ENCODE measurements at regions not wholly inside any gene's neighbourhood (a gene's known extent, or its start where the extent isn't known, plus 50 kb on each side); places are given as distances from the start of the nearest gene placed in this dataset.

DNA sequence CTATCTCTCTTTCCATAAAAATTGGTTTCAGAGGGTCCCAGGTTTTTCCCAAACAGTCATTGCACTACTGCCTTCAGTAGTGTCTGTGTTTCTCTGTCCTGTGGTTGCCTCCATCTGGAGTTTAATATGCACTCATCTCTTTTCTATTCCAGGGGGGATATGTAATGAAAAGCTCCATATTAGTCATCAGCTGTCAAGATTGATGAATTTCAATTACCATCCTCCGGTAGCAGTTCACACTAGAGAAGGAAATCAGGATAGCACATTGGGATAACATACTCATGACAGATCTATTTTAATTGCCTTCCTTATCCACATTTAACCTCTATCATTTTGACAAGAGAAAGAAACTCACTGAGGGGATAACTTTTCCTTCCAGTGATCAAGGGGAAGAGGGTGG is 589.0 kb upstream of the SEL1L start:
- no peak overlapping the region for H3K9ac ChIP-seq (replicated peaks; ENCODE audit: extremely low read depth, insufficient read depth, low read length)
- H3K4me1 ChIP-seq (ENCODE audit: control insufficient read depth, extremely low read depth, insufficient read depth, low read length): no peaks in the 10 kb centered on the region
- H3K4me3 ChIP-seq (replicated peaks in 1 of 3; ENCODE audit: insufficient read depth in 1 of 3, low read depth in 1 of 3, low read length in 3 of 3): no peak overlapping the region
- H3K27me3 ChIP-seq (ENCODE audit: control insufficient read depth in 2 of 2, insufficient read depth in 2 of 2, low read length in 2 of 2): no peaks in the 10 kb centered on the region
- H3K9me1 ChIP-seq (replicated peaks; ENCODE audit: control insufficient read depth, extremely low read depth, insufficient read depth, low read length): no peaks in the 10 kb centered on the region
- no peak for DNase-seq (ENCODE audit: low read depth, low spot score)
- FAIRE-seq: no peak
- ChIA-PET POLR2A (no interaction called here), CTCF (no interaction called here)
- no peaks in the 10 kb centered on the region for H3K79me2 ChIP-seq (ENCODE audit: control insufficient read depth, insufficient read depth, low read length)
- no peaks in the 10 kb centered on the region for H3K36me3 ChIP-seq (ENCODE audit: control insufficient read depth in 2 of 2, extremely low read depth in 1 of 2, insufficient read depth in 2 of 2, low read length in 2 of 2)
- no peak overlapping the region for H3K4me2 ChIP-seq (ENCODE audit: insufficient read depth, low read length)
- dilution Hi-C loops (cut with MboI; ENCODE audit: extremely low pct_ligation_motif_present, low sequenced_read_pairs): no loop called here
- H2AFZ ChIP-seq (ENCODE audit: low read depth, low read length): no peak overlapping the region
- H3K9me3 ChIP-seq (replicated peaks; ENCODE audit: control insufficient read depth, insufficient read depth, low read length): peaks cover 2% of the 10 kb centered on the region
- H4K20me1 ChIP-seq (replicated peaks; ENCODE audit: control insufficient read depth, extremely low read depth, insufficient read depth, low read length): no peaks in the 10 kb centered on the region
- H3K27ac ChIP-seq (ENCODE audit: insufficient read depth, low read depth, low read length): no peak overlapping the region
- no TSS peak for BruUV-seq (replicated peaks)
- intact Hi-C loops (cut with micrococcal nuclease): no loop called here
- TF ChIP-seq JUN (IDR thresholded peaks at IDR 0.05; ENCODE audit: borderline replicate concordance, insufficient read depth, insufficient read length, low read depth): no peak
- TF ChIP-seq POLR2A (IDR thresholded peaks at IDR 0.05; ENCODE audit: low read depth, low read length): no peak
- no peak for TF ChIP-seq EZH2 (IDR thresholded peaks at IDR 0.05; ENCODE audit: borderline replicate concordance, low read depth, low read length, severe bottlenecking)
- no peak for TF ChIP-seq GATA2 (IDR thresholded peaks at IDR 0.05; ENCODE audit: insufficient read depth, insufficient read length, low read depth, low read length)
- TF ChIP-seq FOS (IDR thresholded peaks at IDR 0.05; ENCODE audit: borderline replicate concordance, insufficient read depth, low read length): no peak
- TF ChIP-seq, protein P1, sequence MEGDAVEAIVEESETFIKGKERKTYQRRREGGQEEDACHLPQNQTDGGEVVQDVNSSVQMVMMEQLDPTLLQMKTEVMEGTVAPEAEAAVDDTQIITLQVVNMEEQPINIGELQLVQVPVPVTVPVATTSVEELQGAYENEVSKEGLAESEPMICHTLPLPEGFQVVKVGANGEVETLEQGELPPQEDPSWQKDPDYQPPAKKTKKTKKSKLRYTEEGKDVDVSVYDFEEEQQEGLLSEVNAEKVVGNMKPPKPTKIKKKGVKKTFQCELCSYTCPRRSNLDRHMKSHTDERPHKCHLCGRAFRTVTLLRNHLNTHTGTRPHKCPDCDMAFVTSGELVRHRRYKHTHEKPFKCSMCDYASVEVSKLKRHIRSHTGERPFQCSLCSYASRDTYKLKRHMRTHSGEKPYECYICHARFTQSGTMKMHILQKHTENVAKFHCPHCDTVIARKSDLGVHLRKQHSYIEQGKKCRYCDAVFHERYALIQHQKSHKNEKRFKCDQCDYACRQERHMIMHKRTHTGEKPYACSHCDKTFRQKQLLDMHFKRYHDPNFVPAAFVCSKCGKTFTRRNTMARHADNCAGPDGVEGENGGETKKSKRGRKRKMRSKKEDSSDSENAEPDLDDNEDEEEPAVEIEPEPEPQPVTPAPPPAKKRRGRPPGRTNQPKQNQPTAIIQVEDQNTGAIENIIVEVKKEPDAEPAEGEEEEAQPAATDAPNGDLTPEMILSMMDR (IDR thresholded peaks at IDR 0.05; ENCODE audit: extremely low read depth in 1 of 2, insufficient read depth in 1 of 2, low read depth in 1 of 2, low read length in 2 of 2): no peak
- no peak for TF ChIP-seq POLR2AphosphoS5 (IDR thresholded peaks at IDR 0.05; ENCODE audit: insufficient read depth, low read depth, low read length)
- TF ChIP-seq, protein P2, sequence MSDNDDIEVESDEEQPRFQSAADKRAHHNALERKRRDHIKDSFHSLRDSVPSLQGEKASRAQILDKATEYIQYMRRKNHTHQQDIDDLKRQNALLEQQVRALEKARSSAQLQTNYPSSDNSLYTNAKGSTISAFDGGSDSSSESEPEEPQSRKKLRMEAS (IDR thresholded peaks at IDR 0.05; ENCODE audit: insufficient read depth, insufficient read length): no peak
- TF ChIP-seq MYC (IDR thresholded peaks at IDR 0.05; ENCODE audit: low read depth, low read length): no peak
